ENCODE measurements at regions not wholly inside any gene's neighbourhood (a gene's known extent, or its start where the extent isn't known, plus 50 kb on each side); places are given as distances from the start of the nearest gene placed in this dataset.

GRCh38 chr4:108458681-108459080 is 161.7 kb upstream of the RPL34 start:
- intact Hi-C loops (cut with DNase I), result no loop called here
- no peak for DNase-seq (ENCODE audit: low spot score)
- Histone ChIP-seq H3K9me3 (no peaks in the 10 kb centered on the region), H3K4me3 (no peak overlapping the region), H3K36me3 (no peaks in the 10 kb centered on the region), H3K27ac (no peak overlapping the region), H3K27me3 (replicated peaks; ENCODE audit: insufficient read depth) (no peaks in the 10 kb centered on the region), H3K4me1 (replicated peaks) (no peaks in the 10 kb centered on the region)
- TF ChIP-seq POLR2AphosphoS5 (IDR thresholded peaks at IDR 0.05) (no peak), POLR2A (IDR thresholded peaks at IDR 0.05) (no peak), CTCF (IDR thresholded peaks at IDR 0.05) (no peak)
- 77% methylated on average over 2 of the region's 2 CpGs for WGBS

DNA sequence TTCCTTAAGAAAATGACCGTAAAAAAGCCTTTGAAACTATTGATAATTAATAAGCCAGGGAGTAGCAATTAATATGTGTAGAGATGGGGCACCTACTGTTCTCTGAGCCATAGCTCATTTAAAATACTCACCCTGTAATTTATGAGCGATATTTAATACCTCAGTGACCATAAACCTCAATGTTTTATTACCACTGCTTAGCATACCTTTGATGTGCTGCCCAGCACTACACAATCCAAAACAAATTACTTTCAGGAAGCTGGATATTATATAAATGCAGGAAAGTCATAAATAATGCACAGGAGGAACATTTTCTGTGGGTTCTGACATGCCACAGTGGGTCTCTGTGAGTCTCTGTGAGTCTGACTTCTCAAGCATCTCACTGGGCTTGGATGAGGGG is 166.1 kb upstream of the RPL34 start:
- Histone ChIP-seq H3K4me1 (replicated peaks) (no peaks in the 10 kb centered on the region), H3K36me3 (no peaks in the 10 kb centered on the region), H3K27ac (no peak overlapping the region), H3K27me3 (replicated peaks; ENCODE audit: insufficient read depth) (no peaks in the 10 kb centered on the region), H3K9me3 (no peaks in the 10 kb centered on the region), H3K4me3 (no peak overlapping the region)
- intact Hi-C loops (cut with DNase I), result no loop called here
- DNase-seq (ENCODE audit: low spot score), result no peak
- WGBS, result 24% methylated on average over 2 of the region's 2 CpGs
- TF ChIP-seq POLR2A (IDR thresholded peaks at IDR 0.05), result no peak
- TF ChIP-seq POLR2AphosphoS5 (IDR thresholded peaks at IDR 0.05), result peak; percentile 38
- no peak for TF ChIP-seq CTCF (IDR thresholded peaks at IDR 0.05)

DNA sequence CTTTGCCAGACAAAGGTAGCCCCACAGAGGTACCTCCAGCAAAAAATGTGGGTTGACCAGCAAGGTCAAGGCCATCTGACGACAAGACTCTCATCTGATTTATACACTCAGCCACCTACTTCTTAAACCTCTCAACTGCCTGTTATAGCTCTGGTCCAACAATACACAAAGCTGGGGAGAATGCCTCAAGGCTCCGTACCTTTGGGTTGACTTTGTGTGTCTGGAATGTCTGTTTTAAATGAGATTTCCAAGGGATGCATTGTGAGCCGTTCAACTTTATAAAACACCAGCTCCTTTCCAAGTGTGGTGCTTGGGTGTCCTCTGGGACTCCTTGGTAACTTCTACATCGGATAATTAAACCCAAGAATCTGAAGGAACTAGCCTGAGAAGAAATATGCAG is 167.0 kb upstream of the RPL34 start:
- TF ChIP-seq POLR2A (IDR thresholded peaks at IDR 0.05) (no peak), CTCF (IDR thresholded peaks at IDR 0.05) (no peak), POLR2AphosphoS5 (IDR thresholded peaks at IDR 0.05) (no peak)
- H3K4me3 ChIP-seq, result no peak overlapping the region
- no peaks in the 10 kb centered on the region for H3K27me3 ChIP-seq (replicated peaks; ENCODE audit: insufficient read depth)
- H3K36me3 ChIP-seq, result no peaks in the 10 kb centered on the region
- H3K4me1 ChIP-seq (replicated peaks), result no peaks in the 10 kb centered on the region
- 56% methylated on average over 4 of the region's 4 CpGs for WGBS
- H3K27ac ChIP-seq, result no peak overlapping the region
- no peak for DNase-seq (ENCODE audit: low spot score)
- no peaks in the 10 kb centered on the region for H3K9me3 ChIP-seq
- intact Hi-C loops (cut with DNase I), result no loop called here

GRCh38 chr4:108450236-108450898 is 170.0 kb upstream of the RPL34 start:
- H3K27ac ChIP-seq, result no peak overlapping the region
- WGBS, result 92% methylated on average over 5 of the region's 5 CpGs
- H3K4me3 ChIP-seq, result no peak overlapping the region
- H3K36me3 ChIP-seq, result no peaks in the 10 kb centered on the region
- no peaks in the 10 kb centered on the region for H3K27me3 ChIP-seq (replicated peaks; ENCODE audit: insufficient read depth)
- H3K9me3 ChIP-seq, result no peaks in the 10 kb centered on the region
- TF ChIP-seq CTCF (IDR thresholded peaks at IDR 0.05) (no peak), POLR2AphosphoS5 (IDR thresholded peaks at IDR 0.05) (no peak), POLR2A (IDR thresholded peaks at IDR 0.05) (no peak)
- no peak for DNase-seq (ENCODE audit: low spot score)
- no peaks in the 10 kb centered on the region for H3K4me1 ChIP-seq (replicated peaks)
- intact Hi-C loops (cut with DNase I), result no loop called here

GRCh38 chr4:108449129-108449528 is 171.2 kb upstream of the RPL34 start:
- no peak for DNase-seq (ENCODE audit: low spot score)
- H3K36me3 ChIP-seq, result no peaks in the 10 kb centered on the region
- no peak overlapping the region for H3K27ac ChIP-seq
- H3K4me1 ChIP-seq (replicated peaks), result no peaks in the 10 kb centered on the region
- H3K27me3 ChIP-seq (replicated peaks; ENCODE audit: insufficient read depth), result no peaks in the 10 kb centered on the region
- no peaks in the 10 kb centered on the region for H3K9me3 ChIP-seq
- TF ChIP-seq POLR2A (IDR thresholded peaks at IDR 0.05) (no peak), CTCF (IDR thresholded peaks at IDR 0.05) (no peak), POLR2AphosphoS5 (IDR thresholded peaks at IDR 0.05) (no peak)
- intact Hi-C loops (cut with DNase I), result no loop called here
- no peak overlapping the region for H3K4me3 ChIP-seq
- WGBS, result 96% methylated on average over 1 of the region's 1 CpG

All from prostate gland (tissue), 2 donors.